ENCODE measurements at regions not wholly inside any gene's neighbourhood (a gene's known extent, or its start where the extent isn't known, plus 50 kb on each side); places are given as distances from the start of the nearest gene placed in this dataset.

DNA sequence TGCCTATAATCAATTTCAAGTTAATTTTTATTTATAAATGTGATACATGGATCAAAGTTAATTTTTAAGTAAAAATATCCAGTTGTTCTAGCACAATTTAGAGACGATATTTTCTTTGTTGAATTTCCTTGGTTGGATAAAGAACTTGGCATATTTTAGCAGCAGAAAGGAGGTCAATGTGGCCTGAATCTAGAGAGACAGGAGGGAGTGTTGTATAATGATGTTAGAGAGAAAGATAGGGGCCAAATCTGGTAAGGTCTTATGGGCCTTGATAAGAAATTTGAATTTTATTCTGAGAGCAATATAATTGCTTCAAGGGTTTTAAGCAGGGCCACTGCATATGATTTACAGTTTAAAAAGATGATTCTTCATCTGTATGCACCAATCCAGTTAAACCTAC lies 79.4 kb upstream of the OGFRL1 start:
- H3K4me2 ChIP-seq (ENCODE audit: low read depth, low read length, poor library complexity, severe bottlenecking), result no peak overlapping the region
- H3K9ac ChIP-seq (ENCODE audit: low read length), result no peak overlapping the region
- no peaks in the 10 kb centered on the region for H3K27me3 ChIP-seq (ENCODE audit: low read length)
- H4K20me1 ChIP-seq (ENCODE audit: low read depth, low read length), result no peaks in the 10 kb centered on the region
- no peak overlapping the region for H3K4me3 ChIP-seq (ENCODE audit: insufficient read depth, low read length, poor library complexity, severe bottlenecking)
- no peaks in the 10 kb centered on the region for H3F3A ChIP-seq (ENCODE audit: insufficient read depth)
- no peaks in the 10 kb centered on the region for H3K9me3 ChIP-seq (ENCODE audit: insufficient read depth, low read length)
- H3K27ac ChIP-seq (ENCODE audit: low read depth, low read length), result no peak overlapping the region
- H2AFZ ChIP-seq (ENCODE audit: low read depth, low read length, severe bottlenecking), result no peak overlapping the region
- TF ChIP-seq EZH2phosphoT487 (conservative IDR thresholded peaks at IDR 0.05; ENCODE audit: low read length), result no peak
- TF ChIP-seq, protein P1, sequence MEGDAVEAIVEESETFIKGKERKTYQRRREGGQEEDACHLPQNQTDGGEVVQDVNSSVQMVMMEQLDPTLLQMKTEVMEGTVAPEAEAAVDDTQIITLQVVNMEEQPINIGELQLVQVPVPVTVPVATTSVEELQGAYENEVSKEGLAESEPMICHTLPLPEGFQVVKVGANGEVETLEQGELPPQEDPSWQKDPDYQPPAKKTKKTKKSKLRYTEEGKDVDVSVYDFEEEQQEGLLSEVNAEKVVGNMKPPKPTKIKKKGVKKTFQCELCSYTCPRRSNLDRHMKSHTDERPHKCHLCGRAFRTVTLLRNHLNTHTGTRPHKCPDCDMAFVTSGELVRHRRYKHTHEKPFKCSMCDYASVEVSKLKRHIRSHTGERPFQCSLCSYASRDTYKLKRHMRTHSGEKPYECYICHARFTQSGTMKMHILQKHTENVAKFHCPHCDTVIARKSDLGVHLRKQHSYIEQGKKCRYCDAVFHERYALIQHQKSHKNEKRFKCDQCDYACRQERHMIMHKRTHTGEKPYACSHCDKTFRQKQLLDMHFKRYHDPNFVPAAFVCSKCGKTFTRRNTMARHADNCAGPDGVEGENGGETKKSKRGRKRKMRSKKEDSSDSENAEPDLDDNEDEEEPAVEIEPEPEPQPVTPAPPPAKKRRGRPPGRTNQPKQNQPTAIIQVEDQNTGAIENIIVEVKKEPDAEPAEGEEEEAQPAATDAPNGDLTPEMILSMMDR (IDR thresholded peaks at IDR 0.05; ENCODE audit: insufficient read depth, low read length, poor library complexity, severe bottlenecking), result no peak
- H3K9me2 ChIP-seq (replicated peaks; ENCODE audit: insufficient read depth, low read length), result no peaks in the 10 kb centered on the region
- H3K36me3 ChIP-seq (ENCODE audit: low read length), result no peaks in the 10 kb centered on the region
- no peaks in the 10 kb centered on the region for H3K79me2 ChIP-seq (ENCODE audit: insufficient read depth, low read length)

DNA sequence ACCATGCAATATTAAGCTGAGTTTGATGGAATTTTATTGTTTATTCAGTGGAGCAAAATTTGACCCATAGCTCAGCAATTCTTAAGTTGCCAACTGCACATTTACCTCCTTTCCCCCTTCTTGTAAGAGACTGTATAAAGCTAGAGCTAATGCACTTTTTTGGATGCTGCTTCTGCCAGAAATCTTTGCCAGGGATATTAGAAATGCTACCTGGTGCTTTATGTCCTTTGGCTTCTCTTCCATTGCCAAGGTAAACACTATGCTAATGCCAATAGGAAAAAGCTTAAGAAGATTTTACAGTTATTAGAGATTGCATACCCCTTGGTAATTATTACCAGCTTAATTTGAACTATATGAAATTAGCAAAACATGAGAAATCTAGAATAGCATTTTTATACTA lies 79.0 kb upstream of the OGFRL1 start:
- Histone ChIP-seq H2AFZ (ENCODE audit: low read depth, low read length, severe bottlenecking) (no peak overlapping the region), H3K9ac (ENCODE audit: low read length) (no peak overlapping the region)

DNA sequence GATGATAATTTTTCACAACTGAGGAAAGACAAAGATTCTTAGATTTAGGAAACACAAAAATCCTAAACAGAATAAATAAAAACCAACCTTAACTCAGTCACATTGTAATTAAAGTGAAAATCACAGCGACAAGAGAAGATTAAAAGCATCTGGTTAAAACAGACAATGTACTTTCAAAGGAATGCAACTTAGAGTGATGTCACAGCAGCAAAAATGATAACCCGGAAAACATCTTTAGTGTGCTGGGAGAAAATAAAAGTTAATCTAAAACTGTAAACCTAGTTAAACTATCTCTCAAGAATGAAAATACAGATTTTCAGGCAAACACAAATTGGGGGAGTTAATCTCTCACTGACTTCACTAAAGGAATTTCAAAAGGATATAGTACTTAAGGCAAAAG lies 76.8 kb upstream of the OGFRL1 start:
- TF ChIP-seq, protein P1 (IDR thresholded peaks at IDR 0.05; ENCODE audit: insufficient read depth, low read length, poor library complexity, severe bottlenecking), result no peak
- TF ChIP-seq EZH2phosphoT487 (conservative IDR thresholded peaks at IDR 0.05; ENCODE audit: low read length), result no peak
- Histone ChIP-seq H3F3A (ENCODE audit: insufficient read depth) (no peaks in the 10 kb centered on the region), H3K79me2 (ENCODE audit: insufficient read depth, low read length) (no peaks in the 10 kb centered on the region), H3K4me3 (ENCODE audit: insufficient read depth, low read length, poor library complexity, severe bottlenecking) (no peak overlapping the region), H3K9me3 (ENCODE audit: insufficient read depth, low read length) (no peaks in the 10 kb centered on the region), H3K9ac (ENCODE audit: low read length) (no peak overlapping the region), H3K9me2 (replicated peaks; ENCODE audit: insufficient read depth, low read length) (no peaks in the 10 kb centered on the region), H3K27me3 (ENCODE audit: low read length) (no peaks in the 10 kb centered on the region), H3K36me3 (ENCODE audit: low read length) (no peaks in the 10 kb centered on the region), H2AFZ (ENCODE audit: low read depth, low read length, severe bottlenecking) (no peak overlapping the region), H3K27ac (ENCODE audit: low read depth, low read length) (no peak overlapping the region), H3K4me2 (ENCODE audit: low read depth, low read length, poor library complexity, severe bottlenecking) (no peak overlapping the region), H4K20me1 (ENCODE audit: low read depth, low read length) (no peaks in the 10 kb centered on the region)

More for the DNA sequence above, 79.0 kb upstream of the OGFRL1 start:
- Histone ChIP-seq H3K9me3 (ENCODE audit: insufficient read depth, low read length) (no peaks in the 10 kb centered on the region), H3K27ac (ENCODE audit: low read depth, low read length) (no peak overlapping the region), H4K20me1 (ENCODE audit: low read depth, low read length) (no peaks in the 10 kb centered on the region), H3K79me2 (ENCODE audit: insufficient read depth, low read length) (no peaks in the 10 kb centered on the region), H3K36me3 (ENCODE audit: low read length) (no peaks in the 10 kb centered on the region), H3F3A (ENCODE audit: insufficient read depth) (no peaks in the 10 kb centered on the region), H3K4me2 (ENCODE audit: low read depth, low read length, poor library complexity, severe bottlenecking) (no peak overlapping the region), H3K27me3 (ENCODE audit: low read length) (no peaks in the 10 kb centered on the region), H3K9me2 (replicated peaks; ENCODE audit: insufficient read depth, low read length) (no peaks in the 10 kb centered on the region), H3K4me3 (ENCODE audit: insufficient read depth, low read length, poor library complexity, severe bottlenecking) (no peak overlapping the region)
- TF ChIP-seq, protein P1 (IDR thresholded peaks at IDR 0.05; ENCODE audit: insufficient read depth, low read length, poor library complexity, severe bottlenecking), result no peak
- no peak for TF ChIP-seq EZH2phosphoT487 (conservative IDR thresholded peaks at IDR 0.05; ENCODE audit: low read length)

All from SU-DHL-6 (cell line).